ENCODE measurements at regions not wholly inside any gene's neighbourhood (a gene's known extent, or its start where the extent isn't known, plus 50 kb on each side); places are given as distances from the start of the nearest gene placed in this dataset.

DNA sequence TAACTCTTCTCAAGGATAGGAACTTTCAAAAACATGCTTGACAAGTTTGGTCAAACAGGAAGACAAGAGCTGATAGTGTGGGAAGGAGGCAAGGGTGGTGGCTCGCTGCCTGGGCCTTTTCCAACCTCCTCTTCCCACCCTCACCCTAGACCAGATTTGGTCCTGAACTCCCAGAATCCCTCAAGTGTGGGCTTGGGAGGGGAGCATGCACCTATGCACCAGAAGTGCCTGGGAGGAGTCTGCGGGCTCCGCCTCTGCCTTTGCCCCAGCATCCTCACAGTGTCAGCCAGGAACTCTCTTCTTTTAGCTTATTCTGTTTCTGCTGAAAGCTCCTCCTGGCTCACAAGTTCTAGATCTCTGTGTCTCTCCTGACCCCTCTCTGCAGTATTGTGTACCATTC, 126.2 kb upstream of the MRPS22 start:
- in situ Hi-C loops (cut with HindIII; ENCODE audit: low pct_unique_long_range_greater_than_20kb, low sequenced_read_pairs) (no loop called here), intact Hi-C loops (cut with micrococcal nuclease; ENCODE audit: unreplicated experiment) (no loop called here)
- no peaks in the 10 kb centered on the region for H3K9me3 ChIP-seq (ENCODE audit: control insufficient read depth, insufficient read depth, low read depth, low read length)
- no peak for TF ChIP-seq CTCF (IDR thresholded peaks at IDR 0.05)
- no peak for TF ChIP-seq SIN3A (IDR thresholded peaks at IDR 0.05; ENCODE audit: borderline replicate concordance, insufficient read depth, low read depth, low read length)
- TF ChIP-seq POLR2AphosphoS5 (IDR thresholded peaks at IDR 0.05; ENCODE audit: low read depth, low read length) = no peak
- TF ChIP-seq TCF7L2 (IDR thresholded peaks at IDR 0.05; ENCODE audit: low read depth, low read length) = no peak
- TF ChIP-seq, protein P1, sequence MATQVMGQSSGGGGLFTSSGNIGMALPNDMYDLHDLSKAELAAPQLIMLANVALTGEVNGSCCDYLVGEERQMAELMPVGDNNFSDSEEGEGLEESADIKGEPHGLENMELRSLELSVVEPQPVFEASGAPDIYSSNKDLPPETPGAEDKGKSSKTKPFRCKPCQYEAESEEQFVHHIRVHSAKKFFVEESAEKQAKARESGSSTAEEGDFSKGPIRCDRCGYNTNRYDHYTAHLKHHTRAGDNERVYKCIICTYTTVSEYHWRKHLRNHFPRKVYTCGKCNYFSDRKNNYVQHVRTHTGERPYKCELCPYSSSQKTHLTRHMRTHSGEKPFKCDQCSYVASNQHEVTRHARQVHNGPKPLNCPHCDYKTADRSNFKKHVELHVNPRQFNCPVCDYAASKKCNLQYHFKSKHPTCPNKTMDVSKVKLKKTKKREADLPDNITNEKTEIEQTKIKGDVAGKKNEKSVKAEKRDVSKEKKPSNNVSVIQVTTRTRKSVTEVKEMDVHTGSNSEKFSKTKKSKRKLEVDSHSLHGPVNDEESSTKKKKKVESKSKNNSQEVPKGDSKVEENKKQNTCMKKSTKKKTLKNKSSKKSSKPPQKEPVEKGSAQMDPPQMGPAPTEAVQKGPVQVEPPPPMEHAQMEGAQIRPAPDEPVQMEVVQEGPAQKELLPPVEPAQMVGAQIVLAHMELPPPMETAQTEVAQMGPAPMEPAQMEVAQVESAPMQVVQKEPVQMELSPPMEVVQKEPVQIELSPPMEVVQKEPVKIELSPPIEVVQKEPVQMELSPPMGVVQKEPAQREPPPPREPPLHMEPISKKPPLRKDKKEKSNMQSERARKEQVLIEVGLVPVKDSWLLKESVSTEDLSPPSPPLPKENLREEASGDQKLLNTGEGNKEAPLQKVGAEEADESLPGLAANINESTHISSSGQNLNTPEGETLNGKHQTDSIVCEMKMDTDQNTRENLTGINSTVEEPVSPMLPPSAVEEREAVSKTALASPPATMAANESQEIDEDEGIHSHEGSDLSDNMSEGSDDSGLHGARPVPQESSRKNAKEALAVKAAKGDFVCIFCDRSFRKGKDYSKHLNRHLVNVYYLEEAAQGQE (IDR thresholded peaks at IDR 0.05; ENCODE audit: insufficient read depth in 1 of 2, low read depth in 2 of 2, low read length in 1 of 2) = no peak
- no peak overlapping the region for H3K4me3 ChIP-seq (ENCODE audit: low read depth in 2 of 2, low read length in 2 of 2)
- H3K36me3 ChIP-seq (ENCODE audit: control insufficient read depth, insufficient read depth, low read length) = no peaks in the 10 kb centered on the region
- DNase-seq (ENCODE audit: low read depth, low spot score) = no peak
- ChIA-PET POLR2A (interaction anchor here (0.6 kb wide), 1 partner anchor 231 kb away, joined by 3 read pairs; no protein-coding TSS in a partner anchor), CTCF (no interaction called here)
- 0 out of 2 replicates have a peak, but pooled peaks have one; percentile 18 for ATAC-seq
- no peak overlapping the region for H3K27ac ChIP-seq (ENCODE audit: low read length)
- H3K4me1 ChIP-seq (ENCODE audit: control insufficient read depth, insufficient read depth, low read length) = no peaks in the 10 kb centered on the region
- no TSS peak for BruUV-seq (replicated peaks)
- H3K27me3 ChIP-seq (ENCODE audit: control insufficient read depth, insufficient read depth, low read length) = no peaks in the 10 kb centered on the region

DNA sequence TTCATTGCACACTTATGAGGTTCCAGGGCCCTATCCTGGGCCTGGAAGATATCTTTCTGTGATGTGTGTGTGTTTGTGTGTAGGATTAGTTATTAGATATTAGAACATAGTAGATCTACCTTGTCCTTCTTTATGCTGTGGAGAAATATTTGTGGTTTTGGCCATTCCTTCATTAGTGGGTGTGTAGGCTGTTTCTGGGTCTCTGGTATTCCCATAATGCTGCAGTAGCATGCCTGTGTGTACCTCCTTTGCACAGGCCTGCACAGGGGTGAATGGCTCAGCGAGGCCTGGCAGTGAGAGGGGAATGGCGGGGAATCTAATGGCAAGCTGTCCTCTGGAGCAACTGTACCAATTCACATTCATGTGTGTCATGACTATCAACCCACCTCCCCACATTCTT, 125.8 kb upstream of the MRPS22 start:
- H3K36me3 ChIP-seq (ENCODE audit: control insufficient read depth, insufficient read depth, low read length) = no peaks in the 10 kb centered on the region
- H3K4me1 ChIP-seq (ENCODE audit: control insufficient read depth, insufficient read depth, low read length) = no peaks in the 10 kb centered on the region
- in situ Hi-C loops (cut with HindIII; ENCODE audit: low pct_unique_long_range_greater_than_20kb, low sequenced_read_pairs) = no loop called here
- H3K9me3 ChIP-seq (ENCODE audit: control insufficient read depth, insufficient read depth, low read depth, low read length) = no peaks in the 10 kb centered on the region
- DNase-seq (ENCODE audit: low read depth, low spot score) (no peak), ATAC-seq (no peak)
- no peak for TF ChIP-seq CTCF (IDR thresholded peaks at IDR 0.05)
- TF ChIP-seq POLR2AphosphoS5 (IDR thresholded peaks at IDR 0.05; ENCODE audit: low read depth, low read length) = no peak
- TF ChIP-seq, protein P1 (IDR thresholded peaks at IDR 0.05; ENCODE audit: insufficient read depth in 1 of 2, low read depth in 2 of 2, low read length in 1 of 2) = no peak
- no peak for TF ChIP-seq SIN3A (IDR thresholded peaks at IDR 0.05; ENCODE audit: borderline replicate concordance, insufficient read depth, low read depth, low read length)
- TF ChIP-seq TCF7L2 (IDR thresholded peaks at IDR 0.05; ENCODE audit: low read depth, low read length) = no peak
- H3K4me3 ChIP-seq (ENCODE audit: low read depth in 2 of 2, low read length in 2 of 2) = no peak overlapping the region
- ChIA-PET CTCF (no interaction called here), POLR2A (interaction anchor here (0.6 kb wide), 1 partner anchor 232 kb away, joined by 3 read pairs; no protein-coding TSS in a partner anchor)
- intact Hi-C loops (cut with micrococcal nuclease; ENCODE audit: unreplicated experiment) = no loop called here
- BruUV-seq (replicated peaks) = no TSS peak
- no peak overlapping the region for H3K27ac ChIP-seq (ENCODE audit: low read length)
- H3K27me3 ChIP-seq (ENCODE audit: control insufficient read depth, insufficient read depth, low read length) = no peaks in the 10 kb centered on the region

Measured in Panc1 (cell line).